DMS 273 treated with DMSO at 0.1 percent for 48 hours (cell line): ENCODE measurements at regions not wholly inside any gene's neighbourhood (a gene's known extent, or its start where the extent isn't known, plus 50 kb on each side); places are given as distances from the start of the nearest gene placed in this dataset.
A peak's percentile ranks its signal among the peaks of the same experiment; 100 is the strongest.

Experiments used
- DNase-seq: peaks from one replicate; lab custom pipeline; 2025; lab: John Stamatoyannopoulos, UW

- DNase-seq = no peak
Observed at GRCh38 chr1:91151702-91152101, 129.9 kb upstream of the ZNF644 start.

GRCh38 chr1:91148641-91149069, 126.8 kb upstream of the ZNF644 start:
- DNase-seq = peak; percentile 28

- no peak for DNase-seq
Observed at GRCh38 chr1:91141858-91142257, 120.0 kb upstream of the ZNF644 start.

GRCh38 chr1:91138959-91139358, 117.1 kb upstream of the ZNF644 start:
- no peak for DNase-seq

- DNase-seq = no peak
Observed at GRCh38 chr1:91137173-91137852, 115.5 kb upstream of the ZNF644 start.

- DNase-seq = no peak
Observed at GRCh38 chr1:91135799-91136198, 114.0 kb upstream of the ZNF644 start.

GRCh38 chr1:91133248-91133647, 111.4 kb upstream of the ZNF644 start:
- no peak for DNase-seq

- DNase-seq = no peak
Observed at GRCh38 chr1:91130256-91130985, 108.6 kb upstream of the ZNF644 start.

GRCh38 chr1:91129458-91129857, 107.6 kb upstream of the ZNF644 start:
- DNase-seq = no peak

- no peak for DNase-seq
Observed at GRCh38 chr1:91129017-91129416, 107.2 kb upstream of the ZNF644 start.

- no peak for DNase-seq
Observed at GRCh38 chr1:91124989-91125417, 103.2 kb upstream of the ZNF644 start.

GRCh38 chr1:91124290-91124985, 102.6 kb upstream of the ZNF644 start:
- DNase-seq = no peak

- no peak for DNase-seq
Observed at GRCh38 chr1:91123773-91124172, 101.9 kb upstream of the ZNF644 start.

GRCh38 chr1:91123319-91123718, 101.5 kb upstream of the ZNF644 start:
- no peak for DNase-seq

- no peak for DNase-seq
Observed at GRCh38 chr1:91122106-91122717, 100.4 kb upstream of the ZNF644 start.

- no peak for DNase-seq
Observed at GRCh38 chr1:91121366-91121765, 99.5 kb upstream of the ZNF644 start.

GRCh38 chr1:91120936-91121335, 99.1 kb upstream of the ZNF644 start:
- no peak for DNase-seq

- no peak for DNase-seq
Observed at GRCh38 chr1:91120421-91120820, 98.6 kb upstream of the ZNF644 start.

- DNase-seq = no peak
Observed at GRCh38 chr1:91104712-91105111, 82.9 kb upstream of the ZNF644 start.

GRCh38 chr1:91101328-91101727, 79.5 kb upstream of the ZNF644 start:
- no peak for DNase-seq

GRCh38 chr1:91099746-91100621, 78.1 kb upstream of the ZNF644 start:
- no peak for DNase-seq
